SU-DHL-6 (cell line): ENCODE measurements at regions not wholly inside any gene's neighbourhood (a gene's known extent, or its start where the extent isn't known, plus 50 kb on each side); places are given as distances from the start of the nearest gene placed in this dataset.

Experiments
- EZH2phosphoT487 ChIP-seq: fragments of 200-600 bp; sonication (generic), shearing (Covaris generic); conservative IDR thresholded peaks from 2 replicates; pipeline ENCODE4 v1.6.1; 2018; ENCODE audit warnings: mild to moderate bottlenecking, antibody characterized with exemption, low read length, moderate library complexity, mixed read lengths
- TF ChIP-seq, protein P1 (sequence below): fragments of 200-600 bp; sonication (generic); IDR thresholded peaks from one replicate; pipeline ENCODE4 v1.5.1; 2017; ENCODE audit warnings: antibody characterized with exemption, mild to moderate bottlenecking, low read length, moderate library complexity; ENCODE audit not compliant: insufficient read depth, poor library complexity, severe bottlenecking

DNA sequence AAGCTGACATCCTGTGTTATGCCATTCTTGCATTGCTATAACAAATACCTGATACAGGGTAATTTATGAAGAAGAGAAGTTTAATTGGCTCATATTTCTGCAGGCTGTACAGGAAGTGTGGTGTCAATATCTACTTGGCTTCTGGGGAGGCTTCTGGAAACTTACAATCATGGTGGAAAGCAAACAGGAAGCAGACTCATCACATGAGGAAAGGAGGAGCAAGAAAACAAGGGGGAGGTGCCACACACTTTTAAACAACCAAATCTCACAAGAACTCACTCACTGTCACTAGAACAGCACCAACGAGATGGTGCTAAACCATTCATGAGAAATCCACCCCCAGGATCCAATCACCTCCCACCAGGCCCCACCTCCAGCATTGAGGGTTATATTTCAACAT, 143.1 kb upstream of the GGTLC1 start:
- TF ChIP-seq, protein P1, sequence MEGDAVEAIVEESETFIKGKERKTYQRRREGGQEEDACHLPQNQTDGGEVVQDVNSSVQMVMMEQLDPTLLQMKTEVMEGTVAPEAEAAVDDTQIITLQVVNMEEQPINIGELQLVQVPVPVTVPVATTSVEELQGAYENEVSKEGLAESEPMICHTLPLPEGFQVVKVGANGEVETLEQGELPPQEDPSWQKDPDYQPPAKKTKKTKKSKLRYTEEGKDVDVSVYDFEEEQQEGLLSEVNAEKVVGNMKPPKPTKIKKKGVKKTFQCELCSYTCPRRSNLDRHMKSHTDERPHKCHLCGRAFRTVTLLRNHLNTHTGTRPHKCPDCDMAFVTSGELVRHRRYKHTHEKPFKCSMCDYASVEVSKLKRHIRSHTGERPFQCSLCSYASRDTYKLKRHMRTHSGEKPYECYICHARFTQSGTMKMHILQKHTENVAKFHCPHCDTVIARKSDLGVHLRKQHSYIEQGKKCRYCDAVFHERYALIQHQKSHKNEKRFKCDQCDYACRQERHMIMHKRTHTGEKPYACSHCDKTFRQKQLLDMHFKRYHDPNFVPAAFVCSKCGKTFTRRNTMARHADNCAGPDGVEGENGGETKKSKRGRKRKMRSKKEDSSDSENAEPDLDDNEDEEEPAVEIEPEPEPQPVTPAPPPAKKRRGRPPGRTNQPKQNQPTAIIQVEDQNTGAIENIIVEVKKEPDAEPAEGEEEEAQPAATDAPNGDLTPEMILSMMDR: no peak
- TF ChIP-seq EZH2phosphoT487: no peak
